HG03439 (cell line): ENCODE measurements at regions not wholly inside any gene's neighbourhood (a gene's known extent, or its start where the extent isn't known, plus 50 kb on each side); places are given as distances from the start of the nearest gene placed in this dataset.
"Not testable (repeated sequence)": the region's sequence is repeated elsewhere in the genome, so short reads cannot be mapped to it uniquely, and the experiment has no call there.

ENCODE experiments used
- ATAC-seq: cut with Tn5 transposase; IDR thresholded peaks from one replicate; pipeline ENCODE4 v1.9.1; 2021; ENCODE audit warnings: mild to moderate bottlenecking, moderate library complexity; ENCODE audit not compliant: unreplicated experiment

DNA sequence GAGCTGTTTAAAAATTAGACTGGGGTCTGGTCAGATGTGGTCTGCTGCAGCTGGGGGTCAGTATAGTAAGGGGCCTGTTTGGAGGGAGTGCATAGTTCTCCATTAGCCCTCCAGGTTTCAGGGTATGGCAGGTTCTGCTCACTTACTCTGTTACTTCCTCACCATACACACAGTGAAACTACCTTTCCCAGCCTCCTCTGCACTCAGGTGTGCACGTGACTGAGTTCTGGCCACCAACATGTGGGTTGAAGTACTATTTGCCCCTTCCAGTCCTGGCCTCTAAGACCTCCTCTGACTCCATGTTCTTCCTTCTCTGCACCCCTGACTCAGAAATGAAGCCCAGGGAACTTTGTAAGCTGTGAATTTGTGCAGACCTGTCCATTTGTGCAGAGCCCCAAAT lies 190.5 kb upstream of the CLINT1 start:
- no peak for ATAC-seq

DNA sequence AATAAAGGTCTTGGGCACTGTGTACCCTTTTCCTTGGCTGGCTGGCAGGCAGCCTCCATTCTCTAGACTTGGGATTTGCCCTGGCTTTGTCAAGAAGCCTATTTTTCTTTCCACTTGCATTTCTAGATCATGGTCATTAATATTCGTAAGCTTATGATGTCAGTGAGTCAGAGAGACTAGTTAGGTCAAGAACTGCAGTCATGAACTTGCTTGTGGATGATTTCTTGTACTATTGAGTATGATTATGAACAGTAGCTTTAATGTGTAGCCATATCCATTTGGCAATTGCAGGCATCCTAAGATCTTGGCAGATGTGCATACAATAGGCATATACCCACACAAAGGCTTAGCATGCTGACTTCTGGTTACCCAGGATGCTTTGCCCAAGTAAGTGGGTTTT lies 186.8 kb upstream of the CLINT1 start:
- ATAC-seq: no peak

GRCh38 chr5:158039911-158040347 lies 181.0 kb upstream of the CLINT1 start:
- ATAC-seq: peak; percentile 93

GRCh38 chr5:158039441-158039840 lies 180.5 kb upstream of the CLINT1 start:
- ATAC-seq: no peak

GRCh38 chr5:158036983-158037595 lies 178.1 kb upstream of the CLINT1 start:
- not testable (repeated sequence) for ATAC-seq

- not testable (repeated sequence) for ATAC-seq
Measured at GRCh38 chr5:158034586-158034985, 175.6 kb upstream of the CLINT1 start.

DNA sequence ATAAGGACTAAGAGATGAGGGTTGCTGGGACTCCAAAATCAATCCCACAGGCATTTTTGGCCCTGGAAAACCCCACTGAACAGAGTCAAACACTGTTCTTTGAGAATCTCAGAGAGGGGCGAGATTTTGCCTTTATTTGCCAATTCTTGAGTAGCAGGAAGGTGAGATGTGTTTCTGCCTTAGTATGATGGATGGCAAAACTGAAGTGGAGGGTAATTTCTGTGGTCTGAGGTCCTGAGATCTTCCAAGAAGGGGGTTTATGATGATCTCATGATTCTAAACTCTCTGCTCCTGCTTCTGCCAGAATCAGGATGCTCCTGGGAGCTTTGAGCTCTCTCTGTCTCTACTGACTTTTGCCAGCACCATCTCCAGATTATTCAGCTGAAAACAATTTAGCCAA lies 174.8 kb upstream of the CLINT1 start:
- ATAC-seq: no peak

GRCh38 chr5:158033076-158033475 lies 174.1 kb upstream of the CLINT1 start:
- ATAC-seq: no peak

DNA sequence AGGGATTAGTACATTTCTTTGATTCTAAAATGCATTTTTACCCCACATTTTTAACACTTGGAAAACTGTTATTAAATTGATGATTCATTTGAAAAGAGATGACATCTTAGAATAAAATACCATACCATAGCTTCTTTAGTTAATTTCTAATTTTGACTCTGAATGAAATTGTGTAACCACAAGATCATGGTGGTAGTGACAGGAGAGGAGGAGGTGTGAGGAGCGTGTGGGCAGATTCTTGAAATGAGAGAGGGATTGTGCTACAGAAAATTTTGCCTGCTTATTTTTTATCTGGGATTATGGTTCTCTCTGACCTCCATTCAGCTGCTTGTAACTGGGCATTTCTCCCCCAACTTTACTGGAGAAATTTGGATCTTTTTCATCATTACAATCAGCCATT lies 173.3 kb upstream of the CLINT1 start:
- ATAC-seq: no peak

DNA sequence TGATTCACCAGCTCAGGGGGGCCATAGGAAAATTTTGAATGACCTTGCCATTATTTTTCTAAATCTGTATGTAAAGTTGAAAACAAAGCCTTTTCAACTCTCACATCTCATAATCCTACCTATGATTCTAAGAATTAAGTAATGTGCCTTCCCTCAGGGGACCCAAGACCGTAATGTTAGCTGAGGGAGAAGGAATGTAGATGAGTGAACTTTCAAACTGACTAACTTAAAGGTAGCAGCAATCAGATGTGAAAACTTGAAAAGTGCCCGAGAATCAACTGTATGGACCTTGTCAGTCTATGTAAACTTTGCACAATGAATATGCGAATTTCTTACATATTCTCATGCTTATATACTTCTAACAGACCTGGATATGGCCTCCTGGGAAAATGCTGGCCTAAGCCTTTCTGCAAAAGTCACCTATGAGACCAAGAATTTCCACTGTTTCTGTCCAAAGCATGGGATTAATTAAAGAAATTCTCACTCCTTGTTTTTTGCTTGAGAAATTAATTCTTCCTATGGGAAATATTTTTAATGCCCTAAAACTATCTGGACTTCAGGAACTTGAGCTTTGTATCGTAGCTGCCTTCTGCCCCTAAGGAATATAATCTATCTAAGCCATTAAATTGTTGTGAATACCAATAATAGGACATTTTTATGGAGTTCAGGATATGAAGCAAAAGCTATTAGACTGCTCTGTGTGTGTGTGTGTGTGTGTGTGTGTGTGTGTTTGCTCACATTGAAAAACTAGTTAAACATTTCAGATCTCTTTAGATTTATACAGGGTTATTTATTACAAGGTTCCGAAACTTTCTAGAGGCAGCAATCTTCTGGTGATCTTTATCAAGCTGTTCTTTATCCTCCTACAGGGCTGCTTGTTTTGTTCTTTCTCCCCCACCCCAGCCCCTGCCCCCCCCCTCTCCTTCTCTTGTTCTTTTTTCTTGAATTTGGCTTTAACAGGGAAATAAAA lies 169.1 kb upstream of the CLINT1 start:
- ATAC-seq: no peak

DNA sequence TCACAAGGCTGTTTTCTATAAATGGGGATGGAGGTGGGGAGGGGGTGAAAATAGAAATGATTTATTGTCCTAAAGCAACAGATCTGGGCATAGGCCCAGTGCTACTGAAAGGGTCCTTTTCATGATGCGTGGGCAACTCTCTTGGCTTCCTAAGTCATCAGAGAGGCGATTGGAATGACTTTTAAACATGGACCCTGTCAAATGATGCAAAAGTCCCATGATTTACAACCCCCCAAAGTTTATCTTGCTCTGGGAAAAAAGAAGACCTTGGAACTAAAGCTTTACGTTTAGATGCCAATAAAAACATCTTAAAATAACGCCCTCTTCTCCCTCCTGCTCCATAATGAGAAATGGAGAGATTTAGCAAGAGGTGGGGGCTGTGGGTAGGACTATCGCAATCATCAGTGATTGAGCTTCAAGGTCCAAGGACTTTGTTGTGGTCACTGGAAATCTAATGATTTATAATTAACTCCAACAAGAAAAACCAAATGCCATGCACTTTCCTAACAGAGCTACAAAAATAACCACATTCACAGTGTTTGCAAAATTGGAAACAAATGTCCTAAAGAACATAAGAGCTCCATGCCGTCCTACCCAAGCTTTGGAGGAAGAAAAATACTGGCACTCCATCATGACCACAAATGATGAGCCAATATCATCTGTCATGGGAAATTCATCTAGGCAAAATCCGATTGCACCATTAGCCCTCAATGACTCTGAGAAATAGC lies 167.5 kb upstream of the CLINT1 start:
- no peak for ATAC-seq

DNA sequence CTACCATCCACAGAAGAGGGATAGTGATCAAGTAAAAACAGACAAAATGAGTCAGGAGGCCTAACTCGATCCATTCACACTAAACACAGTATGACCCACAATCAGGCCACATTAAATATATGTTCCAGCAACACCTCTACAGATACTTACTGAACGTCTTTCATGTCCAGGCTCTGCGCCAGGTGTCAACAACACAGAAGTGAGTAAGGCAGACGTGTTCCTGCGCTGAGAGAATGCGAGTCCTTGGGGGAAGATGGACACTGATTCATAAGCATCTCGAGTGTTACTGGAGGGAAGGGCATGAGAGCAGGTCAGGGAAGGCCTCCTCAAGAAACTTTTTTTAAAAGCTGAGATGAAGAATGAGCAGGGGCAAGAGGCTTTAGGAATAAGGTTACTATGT lies 164.3 kb upstream of the CLINT1 start:
- ATAC-seq: no peak

- ATAC-seq: no peak
Measured at GRCh38 chr5:158022837-158023236, 163.9 kb upstream of the CLINT1 start.

- ATAC-seq: no peak
Measured at GRCh38 chr5:158022393-158022792, 163.4 kb upstream of the CLINT1 start.

DNA sequence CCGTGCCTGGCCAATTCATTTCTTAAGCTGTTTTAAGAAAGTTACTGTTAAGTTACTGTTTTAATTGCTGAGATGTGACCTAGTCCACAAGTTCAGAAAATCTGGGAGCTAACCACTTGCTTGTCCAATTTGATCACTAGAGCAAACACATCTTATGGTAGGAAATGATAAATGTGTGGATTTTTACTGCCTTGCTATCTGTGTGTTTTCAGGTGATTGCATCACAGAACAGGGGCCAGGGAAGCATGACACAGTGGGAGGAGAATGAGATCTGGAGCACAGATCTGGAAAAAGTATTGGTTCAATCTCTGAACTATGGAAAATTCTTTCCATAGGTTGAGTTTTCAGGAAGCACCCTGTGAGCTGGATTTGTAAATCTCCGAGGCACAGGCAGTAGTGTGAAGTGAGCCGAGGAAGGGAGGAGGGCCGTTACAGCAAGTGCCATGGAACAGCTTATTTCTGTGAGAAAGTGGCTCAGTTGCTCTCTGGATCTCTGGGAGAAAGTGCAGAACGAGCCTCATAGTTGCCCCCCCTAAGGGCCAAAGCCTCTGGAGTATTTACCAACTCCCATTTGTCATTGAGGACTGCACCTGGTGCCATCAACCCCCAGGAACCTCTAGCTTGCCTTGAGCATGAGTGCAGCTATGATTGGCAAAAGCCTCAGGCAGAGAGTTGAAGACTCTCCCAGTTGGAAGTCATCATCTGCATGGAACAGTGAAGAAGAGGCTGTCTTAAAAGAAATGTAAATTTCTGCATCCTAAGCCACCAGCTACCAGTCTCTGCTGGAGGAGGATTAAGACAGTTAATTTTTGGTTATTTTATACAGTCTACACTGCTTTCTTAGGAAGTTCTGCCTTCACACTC lies 161.8 kb upstream of the CLINT1 start:
- no peak for ATAC-seq

GRCh38 chr5:158017469-158017868 lies 158.5 kb upstream of the CLINT1 start:
- no peak for ATAC-seq

GRCh38 chr5:158014372-158014771 lies 155.4 kb upstream of the CLINT1 start:
- no peak for ATAC-seq

DNA sequence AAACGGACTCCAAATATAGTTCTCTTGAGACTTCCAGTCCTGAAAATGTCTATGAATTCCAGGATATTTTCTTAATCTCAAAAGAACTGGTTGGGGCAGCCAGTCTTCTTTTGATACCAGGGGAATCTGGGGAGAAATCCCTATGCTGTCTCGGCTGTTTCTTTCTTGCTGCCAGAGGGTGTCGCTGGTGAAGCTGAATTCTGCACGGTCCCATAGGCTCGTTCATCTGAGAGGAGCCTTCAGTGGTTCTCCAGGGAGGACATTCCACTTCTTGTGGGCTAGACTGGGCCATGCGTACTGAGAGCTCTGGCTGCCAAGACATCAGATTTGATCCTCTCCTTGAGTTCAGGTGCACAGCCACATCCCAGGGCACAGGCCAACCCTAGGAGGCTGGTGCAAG lies 155.0 kb upstream of the CLINT1 start:
- no peak for ATAC-seq

DNA sequence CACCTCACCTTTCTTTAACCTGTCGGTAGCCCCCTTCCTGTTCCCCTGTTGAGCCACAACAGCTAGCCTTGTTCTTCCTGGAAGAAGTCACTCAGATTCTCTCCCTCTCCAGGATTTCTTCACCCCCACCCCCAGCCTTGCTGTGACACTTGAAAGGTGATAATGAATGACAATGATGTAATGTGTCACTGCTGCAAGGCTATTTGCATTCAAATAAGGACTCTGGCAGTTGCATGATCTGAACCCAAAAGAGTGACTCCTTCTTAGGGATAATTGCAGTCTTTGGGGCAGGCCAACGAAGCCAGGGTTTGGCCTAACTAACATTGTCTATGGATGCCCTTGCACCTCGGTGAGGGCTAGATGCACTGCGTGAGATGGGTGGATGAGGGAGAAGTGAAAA lies 154.4 kb upstream of the CLINT1 start:
- ATAC-seq: no peak

DNA sequence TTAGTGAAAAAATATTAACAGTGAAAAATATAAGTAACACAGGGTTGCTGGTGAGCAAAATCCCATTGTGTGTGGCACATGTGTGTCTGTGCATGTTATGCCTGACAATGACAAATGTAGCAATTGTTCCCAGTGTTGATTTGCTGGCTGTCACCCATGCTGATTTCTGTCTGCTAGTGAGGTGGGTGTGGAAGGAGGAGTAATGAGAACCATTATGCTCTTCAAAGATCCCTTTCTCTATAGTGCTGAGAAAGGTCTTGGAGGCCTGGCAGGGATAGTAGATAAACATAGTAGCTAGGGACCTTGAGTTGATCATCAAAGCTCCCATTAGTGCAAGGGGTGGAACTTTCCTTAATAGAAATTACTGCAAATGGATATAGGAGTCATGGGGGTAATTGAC lies 152.5 kb upstream of the CLINT1 start:
- no peak for ATAC-seq

DNA sequence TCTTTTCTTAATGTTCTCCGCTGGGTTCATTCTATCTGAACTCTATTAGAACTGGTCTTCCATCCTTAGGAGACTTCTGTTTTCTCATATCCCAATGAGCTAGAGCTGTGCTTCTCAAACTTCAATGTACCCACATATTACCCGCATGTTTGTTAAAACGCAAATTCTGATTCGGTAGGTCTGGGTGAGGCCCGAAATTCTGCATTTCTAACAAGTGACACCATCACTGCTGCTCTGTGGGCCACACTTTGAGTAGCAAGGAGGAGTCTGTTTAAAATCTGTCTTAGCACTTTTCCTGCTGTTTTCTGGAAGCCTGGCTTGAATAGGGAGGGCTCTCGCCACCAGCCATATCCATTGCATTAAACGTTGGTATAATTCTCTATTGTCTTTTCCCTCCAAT lies 151.9 kb upstream of the CLINT1 start:
- no peak for ATAC-seq
